CD4-positive, alpha-beta T cell treated with Interleukin-21 for 1 hour (primary cell): ENCODE measurements at regions not wholly inside any gene's neighbourhood (a gene's known extent, or its start where the extent isn't known, plus 50 kb on each side); places are given as distances from the start of the nearest gene placed in this dataset.
A peak's percentile ranks its signal among the peaks of the same experiment; 100 is the strongest.

ENCODE experiments used
- DNase-seq: peaks from one replicate; pipeline ENCODE4 v3.0.0-alpha.2; 2020

DNA sequence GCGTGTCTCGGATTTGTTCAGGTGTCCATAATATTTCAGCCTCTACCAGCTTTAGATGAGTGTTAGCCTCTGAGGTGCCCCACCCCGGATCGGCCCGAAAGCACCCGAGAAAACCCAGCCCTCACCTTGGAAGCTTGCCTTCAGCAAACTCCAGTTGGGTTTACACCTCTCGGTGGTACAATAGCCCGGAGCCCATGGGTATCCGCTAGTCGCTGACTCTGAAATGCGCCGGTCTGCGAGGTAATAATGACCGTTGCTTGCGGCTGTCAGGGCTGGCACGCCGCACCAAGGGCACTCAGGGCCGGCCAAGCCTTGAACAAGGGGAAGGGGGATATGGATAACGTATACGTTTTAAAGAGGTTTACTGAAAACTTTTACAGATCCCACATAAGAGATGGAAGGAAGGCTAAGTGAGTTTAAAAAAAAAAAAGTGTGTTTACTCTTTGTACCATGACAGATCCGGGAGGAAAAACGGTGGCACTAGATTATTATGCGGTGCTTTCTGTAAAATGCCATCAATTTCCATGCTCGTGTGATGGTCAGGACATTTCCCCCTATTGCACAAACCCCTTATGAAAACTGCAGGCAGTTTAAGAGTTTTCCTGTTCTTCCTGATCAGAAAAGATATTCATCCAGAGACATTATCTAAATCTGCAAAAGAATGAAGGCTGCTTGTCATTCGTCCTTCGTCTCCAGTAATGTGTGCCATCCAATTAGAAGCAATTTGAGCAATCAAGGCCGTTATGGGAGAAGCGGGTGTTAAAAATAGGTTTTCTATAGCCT is 124.2 kb downstream of the TMEM161B start:
- DNase-seq, result no peak

DNA sequence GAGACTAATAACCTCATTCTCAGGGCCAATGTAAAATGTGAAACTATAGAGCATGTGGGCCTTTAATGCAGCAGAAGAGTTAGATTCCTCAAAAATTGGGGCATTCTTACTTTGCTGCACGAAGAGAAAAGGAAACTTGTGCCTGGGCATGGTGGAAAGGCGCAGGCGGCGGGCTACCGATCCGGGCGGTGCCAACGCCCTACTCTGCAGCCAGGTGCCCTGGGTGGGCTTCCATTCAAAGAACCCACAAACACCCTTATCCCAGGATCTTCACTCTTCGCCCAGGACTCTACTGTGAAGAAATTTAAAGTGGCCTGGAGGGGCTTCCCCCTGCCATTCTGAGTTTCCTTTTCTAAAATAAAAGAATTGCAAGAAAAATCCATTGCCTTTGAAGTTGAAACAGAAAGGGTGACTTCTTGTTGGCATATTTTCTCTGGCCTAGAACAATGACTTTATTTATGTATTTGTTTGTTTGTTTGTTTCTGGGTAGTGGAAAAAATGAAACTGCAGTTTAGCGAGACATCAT is 124.9 kb downstream of the TMEM161B start:
- DNase-seq, result no peak

DNA sequence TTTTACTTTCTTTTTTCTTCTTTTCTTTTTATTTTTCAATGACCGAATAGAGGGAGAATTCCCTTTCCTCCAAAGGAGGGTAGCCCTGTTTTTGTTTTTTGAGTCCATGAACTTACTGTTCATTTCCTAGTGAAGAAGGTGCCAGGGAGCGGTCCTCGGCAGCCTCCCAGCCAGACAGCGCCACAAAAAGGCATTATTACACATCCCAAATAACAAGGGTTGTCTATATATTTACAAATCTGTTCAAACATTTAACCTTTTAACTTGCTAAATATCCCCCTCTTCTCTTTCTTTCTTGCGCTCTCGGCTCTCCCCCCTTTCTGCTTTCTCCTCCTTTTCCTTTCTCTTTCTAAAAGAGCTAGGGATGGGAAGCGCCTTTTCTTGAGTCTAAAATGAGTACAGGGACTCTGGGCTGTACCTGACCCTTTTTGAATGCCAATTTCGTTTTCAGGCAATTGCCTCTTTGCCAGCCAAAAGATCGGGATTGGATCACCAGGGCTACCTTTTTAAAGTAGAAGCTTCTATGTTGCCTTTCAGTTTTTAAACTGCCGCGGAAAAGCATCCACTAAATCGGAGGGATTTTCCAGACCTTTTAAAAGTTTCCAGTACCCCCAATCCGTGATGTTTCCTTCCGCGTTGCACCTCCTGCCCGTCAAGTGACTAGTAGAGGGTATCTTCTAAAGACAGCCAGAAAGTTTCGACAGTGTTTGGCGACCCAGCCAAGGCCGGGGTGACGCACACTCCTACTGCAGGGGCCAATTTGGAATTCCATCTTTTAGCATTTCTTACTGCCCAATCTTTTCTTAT is 125.6 kb downstream of the TMEM161B start:
- no peak for DNase-seq

DNA sequence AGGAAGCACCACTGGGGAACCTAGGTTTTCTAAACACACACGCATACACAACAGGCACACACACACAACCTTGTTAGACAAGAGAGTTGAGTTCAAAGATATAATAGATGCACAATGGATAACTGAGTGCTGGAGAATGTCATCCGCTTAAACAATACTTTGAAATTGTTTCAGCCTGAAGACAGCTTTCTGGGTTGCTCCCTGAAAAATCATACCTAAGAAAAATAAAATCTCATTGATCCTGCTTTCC is 126.1 kb downstream of the TMEM161B start:
- DNase-seq, result no peak

DNA sequence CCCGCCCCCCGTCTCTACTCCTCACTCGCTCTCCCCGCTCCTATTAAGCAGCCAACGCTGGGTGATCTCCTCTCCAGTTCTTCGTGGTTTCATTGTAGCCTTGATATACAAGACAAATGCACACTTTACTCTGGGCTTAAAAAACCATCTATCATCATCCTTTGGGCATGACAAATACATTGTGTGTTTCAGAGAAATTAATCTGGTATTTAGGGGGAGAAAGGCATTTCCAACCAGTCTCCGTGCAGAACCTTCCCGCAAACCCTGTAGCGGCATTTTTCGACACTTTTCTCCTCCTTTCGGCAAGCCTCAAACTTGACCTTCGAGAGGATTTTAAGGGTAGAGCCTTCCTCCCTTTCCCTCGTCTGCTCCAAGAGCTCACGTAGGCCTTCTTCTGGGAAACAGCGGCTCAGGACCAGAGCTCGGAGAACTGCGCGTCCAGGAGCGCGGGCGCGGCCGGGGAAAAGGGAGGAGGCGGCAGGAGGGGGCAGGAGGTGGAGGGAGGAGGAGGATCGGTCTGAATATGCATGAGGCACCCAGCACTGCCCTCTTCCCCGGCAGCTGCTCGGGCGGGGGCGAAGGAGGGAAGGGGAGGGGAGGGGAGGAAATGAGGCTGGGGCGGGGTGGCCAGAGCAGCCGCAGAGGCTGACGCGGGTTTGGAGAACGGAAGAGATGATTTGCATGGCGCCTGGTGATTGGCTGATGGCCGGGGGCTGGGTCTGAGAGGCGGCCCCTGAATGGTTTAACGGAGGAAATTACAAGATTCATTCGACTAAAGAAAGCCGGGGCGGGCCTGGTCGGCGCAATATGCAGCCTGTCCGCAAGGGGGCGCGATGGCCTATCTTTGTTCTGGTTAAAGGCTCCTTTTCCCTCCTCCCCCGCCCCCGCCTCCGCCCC is 127.5 kb downstream of the TMEM161B start:
- DNase-seq, result peak; percentile 92

DNA sequence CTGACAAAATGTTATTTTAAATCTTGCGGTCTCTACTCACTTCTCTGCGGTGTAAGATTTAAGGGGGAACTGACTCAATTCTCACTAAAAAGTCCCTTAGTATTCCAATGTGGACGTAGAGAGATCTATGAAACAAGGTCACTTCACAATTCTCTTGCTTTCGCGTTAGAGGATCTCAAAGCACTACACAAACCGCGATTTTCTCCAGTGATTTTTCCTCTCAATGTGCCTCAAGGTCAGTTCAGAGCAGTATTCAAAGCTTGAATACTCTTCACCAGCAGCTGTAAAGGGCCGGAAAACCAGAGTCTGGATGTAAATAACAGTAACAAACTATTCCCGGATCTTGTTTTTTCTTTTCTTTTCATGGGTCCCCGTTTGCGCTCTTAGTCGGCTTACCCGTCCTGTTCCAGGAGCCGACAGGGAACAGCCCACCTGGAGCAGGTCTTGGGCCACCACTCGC is 128.2 kb downstream of the TMEM161B start:
- no peak for DNase-seq

DNA sequence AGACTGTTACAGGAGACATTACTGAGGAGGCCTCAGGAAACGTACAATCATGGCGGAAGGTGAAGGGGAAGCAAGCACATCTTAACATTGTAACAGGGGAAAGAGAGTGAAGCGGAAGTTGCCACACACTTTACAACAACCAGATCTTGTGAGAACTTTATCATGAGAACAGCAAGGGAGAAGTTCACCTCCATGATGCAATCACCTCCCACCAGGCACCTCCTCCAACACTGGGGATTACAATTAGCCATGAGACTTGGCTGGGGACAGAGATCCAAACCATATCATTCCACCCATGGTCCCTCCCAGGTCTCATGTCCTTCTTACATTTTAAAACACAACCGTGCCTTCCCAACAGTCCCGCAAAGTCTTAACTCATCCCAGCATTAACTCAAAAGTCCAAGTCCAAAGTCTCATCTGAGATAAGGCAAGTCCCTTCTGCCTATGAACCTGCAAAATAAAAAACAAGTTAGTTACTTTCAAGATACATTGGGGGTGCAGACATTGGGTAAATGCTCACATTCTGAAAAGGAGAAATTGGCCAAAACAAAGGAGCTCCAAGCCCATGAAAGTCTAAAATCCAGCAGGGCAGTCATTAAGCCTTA is 138.3 kb downstream of the TMEM161B start:
- DNase-seq, result no peak

DNA sequence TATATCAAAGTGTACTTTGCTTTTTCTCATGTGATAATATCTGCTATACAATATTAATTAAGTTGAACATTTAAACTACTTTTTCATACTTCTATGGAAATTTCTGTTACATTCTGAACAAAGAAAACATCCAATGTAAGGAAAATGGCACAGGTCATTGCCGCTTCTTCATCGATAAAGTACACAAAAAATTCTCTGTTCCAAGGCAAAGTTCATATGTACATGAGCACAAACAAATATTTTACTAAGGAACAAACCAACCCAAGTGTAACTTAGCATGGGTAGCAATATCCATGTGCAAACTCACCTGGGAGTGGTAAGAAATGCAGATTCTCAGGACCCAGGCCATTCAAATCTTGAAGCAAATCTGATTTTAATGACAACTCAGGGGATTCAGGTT is 139.8 kb downstream of the TMEM161B start:
- DNase-seq, result no peak

DNA sequence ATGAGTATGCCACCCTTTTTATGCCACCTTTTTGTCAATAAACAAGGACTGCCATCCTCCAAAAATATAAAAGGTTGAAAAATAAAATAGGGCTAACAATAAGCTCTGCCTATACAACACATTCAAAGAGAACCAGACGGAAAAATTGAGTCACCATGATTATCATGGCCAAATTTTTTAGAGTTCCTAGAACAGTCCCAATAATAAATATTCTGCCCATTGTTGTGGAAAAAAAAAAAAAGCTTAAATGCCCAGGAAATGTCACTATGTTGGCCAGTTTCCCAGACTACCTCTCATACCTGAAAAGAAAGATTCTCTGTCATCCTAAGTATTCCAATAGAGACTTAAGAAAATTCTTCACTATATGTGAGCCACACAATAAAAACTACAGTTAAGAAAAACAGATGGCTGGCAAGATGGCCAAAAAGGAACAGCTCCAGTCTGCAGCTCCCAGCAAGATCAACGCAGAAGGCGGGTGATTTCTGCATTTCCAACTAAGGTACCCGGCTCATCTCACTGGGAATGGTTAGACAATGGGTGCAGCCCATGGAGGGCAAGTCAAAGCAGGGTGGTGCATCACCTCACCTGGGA is 149.0 kb downstream of the TMEM161B start:
- DNase-seq, result no peak

DNA sequence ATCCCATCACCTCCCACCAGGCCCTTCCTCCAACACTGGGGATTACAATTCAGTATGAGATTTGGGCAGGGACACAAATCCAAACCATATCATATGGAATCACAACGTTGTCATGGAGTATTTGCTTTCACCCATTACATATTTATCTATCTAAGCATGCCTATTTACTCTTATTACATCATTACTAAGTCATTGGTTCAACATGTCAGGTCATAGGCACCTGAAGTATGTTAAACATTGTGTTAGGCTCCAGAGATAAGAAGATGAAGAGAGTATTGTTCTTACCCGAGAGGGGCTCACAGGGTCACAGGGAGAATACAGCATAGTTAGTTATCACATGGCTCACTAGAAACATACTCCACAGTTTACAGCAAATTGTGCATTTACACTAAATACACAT is 150.5 kb downstream of the TMEM161B start:
- no peak for DNase-seq

DNA sequence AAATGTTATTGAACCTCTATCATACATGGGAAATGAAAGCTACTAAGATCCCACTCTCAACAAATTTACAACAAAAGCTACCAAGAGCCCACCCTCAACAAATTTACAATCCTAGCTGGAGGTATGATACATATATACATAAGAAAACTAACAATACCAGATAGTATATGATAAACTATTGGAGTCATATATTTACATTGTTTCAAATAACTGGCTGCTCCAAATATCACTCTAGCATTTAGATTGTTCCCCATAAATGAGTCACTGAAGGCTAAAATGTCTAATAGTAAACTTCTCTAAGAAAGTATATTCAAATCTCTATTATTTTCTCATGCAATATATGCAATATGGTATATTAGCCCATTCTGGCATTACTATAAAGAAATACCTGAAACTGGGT is 151.1 kb downstream of the TMEM161B start:
- DNase-seq, result no peak

DNA sequence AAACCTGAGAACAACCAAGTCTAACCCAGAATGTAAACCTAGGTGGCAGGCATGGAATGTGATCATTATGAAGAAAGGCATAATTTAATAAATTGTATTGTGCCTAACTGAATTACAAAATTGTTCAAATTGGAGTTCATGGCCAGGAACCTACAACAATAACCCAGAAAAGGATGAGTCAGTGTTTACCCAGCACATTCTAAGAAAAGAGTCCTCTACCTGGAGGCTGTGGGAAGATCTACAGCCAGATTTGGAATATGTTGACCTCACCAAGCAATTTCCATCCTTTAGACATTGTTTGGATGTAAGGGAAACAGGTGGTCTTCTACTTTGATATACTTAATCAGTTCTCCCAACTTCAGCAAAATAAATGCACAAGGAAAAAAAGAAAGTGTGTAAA is 152.2 kb downstream of the TMEM161B start:
- no peak for DNase-seq

DNA sequence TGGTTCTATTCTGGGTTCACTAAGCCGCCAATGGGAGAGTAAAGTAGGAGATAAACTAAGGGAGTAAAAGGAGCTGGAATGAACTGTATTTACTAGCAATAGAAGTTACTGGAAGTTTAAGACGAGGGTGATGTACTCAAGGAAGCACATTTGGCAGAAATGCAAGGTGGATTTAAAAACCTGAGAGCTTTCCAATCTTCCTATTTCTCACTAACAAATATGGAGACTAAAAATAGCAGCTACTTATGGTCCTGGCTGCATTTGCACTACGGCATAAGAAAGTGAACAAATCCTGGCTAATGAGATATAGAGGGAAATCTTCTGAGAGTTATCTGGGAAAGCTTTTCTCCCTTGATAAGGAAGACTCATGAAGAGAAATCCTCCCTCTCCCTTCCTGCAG is 153.4 kb downstream of the TMEM161B start:
- no peak for DNase-seq

DNA sequence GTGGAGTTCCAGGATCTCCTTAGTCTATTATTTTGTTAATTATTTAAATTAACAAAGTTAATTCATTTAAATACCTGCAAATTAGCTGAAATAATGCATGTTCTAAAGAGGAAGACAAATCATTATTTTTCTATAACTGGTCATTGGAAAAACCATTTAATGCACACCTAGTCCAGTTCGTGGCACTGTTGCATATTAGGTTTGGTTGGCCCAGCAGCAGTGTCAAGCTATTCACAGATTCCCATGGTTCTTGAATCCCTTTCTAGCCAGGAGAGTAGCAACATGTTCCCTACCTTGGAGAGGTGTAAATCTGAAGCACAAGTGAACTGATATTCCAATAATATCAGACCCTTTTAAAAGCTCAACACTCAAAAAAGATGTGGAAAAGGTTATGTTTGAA is 155.2 kb downstream of the TMEM161B start:
- no peak for DNase-seq

DNA sequence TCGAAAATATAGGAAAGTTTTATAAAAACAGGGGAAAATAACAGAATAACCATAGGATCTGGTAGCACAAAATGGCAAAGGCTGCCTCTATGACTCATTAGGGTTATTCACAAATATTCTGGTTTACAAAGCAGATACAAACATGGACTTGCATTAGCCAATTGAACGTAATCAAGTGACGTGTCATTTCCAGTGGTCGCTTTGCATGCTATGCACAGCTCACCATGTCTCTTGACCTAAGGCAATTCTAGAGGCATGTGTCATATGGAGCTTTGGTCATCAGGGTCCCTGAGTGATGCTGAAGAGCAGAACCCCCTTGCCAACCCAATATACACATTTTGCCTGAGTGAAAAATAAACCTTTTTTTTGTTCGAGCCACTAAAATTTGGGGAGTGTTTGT is 158.8 kb downstream of the TMEM161B start:
- DNase-seq, result no peak

DNA sequence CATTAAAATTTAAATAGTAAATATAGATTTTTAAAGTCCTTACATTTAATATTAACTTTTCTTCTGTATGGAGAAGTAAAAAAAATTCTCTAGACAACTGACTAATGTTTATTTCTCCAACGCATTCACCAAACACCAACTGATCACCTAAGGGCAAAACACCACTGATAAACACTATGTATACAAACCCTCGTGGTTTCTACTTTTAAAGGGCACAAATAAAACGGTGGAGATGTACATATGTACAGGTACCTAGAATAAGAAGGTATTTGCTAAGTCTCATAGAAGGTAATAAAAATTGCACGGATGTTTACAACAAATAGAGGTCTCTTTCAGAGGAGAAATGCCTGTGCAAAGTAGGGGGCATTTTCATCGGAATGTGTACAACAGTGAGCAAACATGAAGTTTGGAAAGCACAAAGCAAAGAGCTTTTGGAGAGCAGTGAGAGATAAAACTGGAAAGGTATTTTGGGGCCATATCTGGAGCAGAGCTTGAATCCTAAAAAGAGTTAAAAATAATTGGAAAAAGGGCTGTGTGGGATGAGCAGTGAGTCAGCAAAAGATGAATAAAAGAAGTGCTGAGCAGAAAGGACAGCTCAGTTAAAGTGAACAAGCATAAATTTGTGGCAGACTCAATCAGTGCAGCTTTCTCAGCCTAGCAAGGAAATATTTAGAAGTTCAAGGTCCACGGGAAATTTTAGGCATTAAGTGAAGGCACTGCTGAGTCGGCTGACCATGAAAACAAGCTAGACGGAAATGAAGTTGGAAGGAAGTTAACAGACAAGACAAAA is 160.0 kb downstream of the TMEM161B start:
- no peak for DNase-seq

DNA sequence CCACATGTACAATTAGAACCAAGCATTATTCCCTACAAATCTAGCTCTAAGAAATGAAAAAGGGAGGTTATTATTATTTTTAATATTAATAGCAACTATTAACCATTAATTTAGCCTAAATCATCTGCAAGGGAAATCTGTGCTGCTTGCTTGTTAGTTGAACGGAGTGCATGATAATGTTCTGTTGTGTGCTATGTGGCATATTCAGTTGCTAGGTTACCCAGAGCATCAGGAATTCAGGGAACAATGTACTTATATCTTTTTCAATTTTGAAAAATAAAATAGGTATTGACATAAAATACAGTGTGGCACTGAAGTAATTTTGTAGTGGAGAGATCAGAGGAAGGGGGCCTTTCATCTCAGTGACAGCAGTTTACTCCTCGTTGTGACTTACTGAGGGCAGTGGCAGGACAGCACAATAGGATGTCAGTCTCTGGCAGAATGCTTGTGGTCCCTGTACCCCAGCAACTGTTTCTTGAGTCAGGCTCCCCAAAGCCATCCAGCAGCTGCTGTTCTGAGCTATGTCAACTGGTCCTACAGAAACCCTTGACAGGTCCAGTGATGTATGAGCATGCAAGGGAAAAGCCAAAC is 173.6 kb downstream of the TMEM161B start:
- DNase-seq, result no peak

DNA sequence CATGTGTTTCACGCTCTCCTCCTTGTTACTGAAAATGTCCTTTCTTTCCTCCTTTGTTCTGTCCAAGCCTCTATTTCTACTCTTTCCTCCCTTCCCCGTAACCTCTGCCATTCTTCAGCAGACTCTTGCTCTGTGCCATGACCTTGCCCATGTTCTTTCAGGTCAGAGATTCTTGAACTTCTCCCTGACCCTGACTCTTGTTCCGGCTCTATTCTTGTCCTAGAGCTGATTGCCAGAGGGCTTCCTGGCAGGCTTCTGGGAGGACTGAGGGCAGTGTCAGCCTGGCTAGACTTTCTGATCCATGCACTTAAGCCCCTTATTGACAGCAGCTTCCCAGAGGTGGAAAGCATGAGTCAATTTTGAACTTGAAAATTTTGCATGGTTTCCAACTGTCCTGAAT is 174.2 kb downstream of the TMEM161B start:
- no peak for DNase-seq

DNA sequence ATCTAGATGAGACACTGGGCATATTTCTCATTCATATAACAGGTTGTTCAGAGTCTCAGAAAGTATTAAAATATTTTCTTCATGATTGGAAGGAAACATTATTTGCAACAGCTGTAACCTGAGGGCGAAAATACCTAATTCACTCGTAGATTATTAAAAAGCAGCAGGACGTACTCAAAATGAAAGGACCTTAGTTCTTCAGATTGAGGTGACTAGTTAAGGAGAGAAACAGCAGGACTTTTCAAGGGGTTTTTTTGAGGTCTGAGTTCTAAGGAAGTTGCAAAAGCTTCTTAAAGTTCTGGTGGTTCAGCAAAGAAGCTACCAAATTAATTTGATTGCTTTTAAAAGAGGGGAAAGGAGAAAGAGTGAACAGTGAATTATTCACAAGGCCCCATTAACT is 174.9 kb downstream of the TMEM161B start:
- DNase-seq, result no peak

DNA sequence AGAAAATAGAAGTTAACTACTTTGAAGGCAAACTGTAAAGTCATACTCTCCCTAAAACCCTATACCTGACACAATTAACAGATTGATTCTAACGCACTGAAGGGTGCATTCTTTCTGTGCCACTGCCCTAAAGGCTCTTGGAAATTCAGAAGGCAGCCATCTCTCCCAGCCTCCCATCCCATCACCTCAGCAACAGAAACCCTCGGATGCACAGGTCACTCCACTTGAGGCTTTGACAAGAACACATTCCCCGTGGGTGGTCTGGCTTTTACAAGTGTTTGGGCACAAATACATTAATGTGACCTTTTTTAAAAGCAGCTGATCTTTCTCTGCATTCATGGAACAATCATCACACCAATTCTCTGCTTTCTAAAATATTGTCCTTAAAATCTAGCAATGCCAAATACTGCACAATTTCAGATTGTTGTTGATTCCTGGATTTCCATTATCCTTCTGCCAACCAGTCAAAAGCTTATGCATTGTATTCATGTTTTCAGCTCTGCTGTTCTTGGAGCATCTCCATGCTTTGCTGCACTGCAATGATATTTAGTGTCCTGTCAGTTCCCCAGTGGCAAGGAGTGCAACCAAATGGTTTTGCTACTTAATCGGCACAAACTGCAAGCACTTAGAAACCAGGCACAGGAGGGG is 175.6 kb downstream of the TMEM161B start:
- no peak for DNase-seq

DNA sequence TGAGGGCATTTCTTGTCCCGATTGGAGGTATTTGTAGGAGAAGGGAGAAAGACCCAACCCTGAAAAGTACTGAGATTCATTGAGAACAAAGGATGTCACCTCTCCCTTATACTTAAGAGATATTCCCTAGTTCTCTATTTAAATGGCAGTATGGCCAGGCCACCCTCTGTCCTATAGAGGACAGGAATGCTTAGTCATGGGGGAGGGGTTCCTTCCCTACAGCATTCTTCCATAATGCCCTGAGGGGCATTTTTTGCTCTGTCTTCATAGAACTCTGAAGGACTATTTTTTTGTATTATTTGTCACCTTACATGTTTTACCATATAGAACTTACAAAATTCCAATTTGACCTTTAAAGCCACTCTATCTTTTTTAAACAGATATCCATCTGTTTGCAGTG is 176.3 kb downstream of the TMEM161B start:
- no peak for DNase-seq
